Neural progenitor cell (in vitro differentiated cells): ENCODE measurements at regions not wholly inside any gene's neighbourhood (a gene's known extent, or its start where the extent isn't known, plus 50 kb on each side); places are given as distances from the start of the nearest gene placed in this dataset.

ENCODE experiments used
- CTCF ChIP-seq: fragments of 200-600 bp; sonication (generic); IDR thresholded peaks from 2 replicates; pipeline ENCODE4 v1.5.1; 2017; ENCODE audit warnings: antibody characterized with exemption, mild to moderate bottlenecking
- EZH2 ChIP-seq: fragments of 200-600 bp; sonication (generic); IDR thresholded peaks from 2 replicates; pipeline ENCODE4 v1.6.1; 2017; ENCODE audit warnings: antibody characterized with exemption, mild to moderate bottlenecking, moderate library complexity
- EZH2phosphoT487 ChIP-seq: fragments of 200-600 bp; sonication (generic); IDR thresholded peaks from 2 replicates; pipeline ENCODE4 v1.6.1; 2017; ENCODE audit warnings: antibody characterized with exemption

DNA sequence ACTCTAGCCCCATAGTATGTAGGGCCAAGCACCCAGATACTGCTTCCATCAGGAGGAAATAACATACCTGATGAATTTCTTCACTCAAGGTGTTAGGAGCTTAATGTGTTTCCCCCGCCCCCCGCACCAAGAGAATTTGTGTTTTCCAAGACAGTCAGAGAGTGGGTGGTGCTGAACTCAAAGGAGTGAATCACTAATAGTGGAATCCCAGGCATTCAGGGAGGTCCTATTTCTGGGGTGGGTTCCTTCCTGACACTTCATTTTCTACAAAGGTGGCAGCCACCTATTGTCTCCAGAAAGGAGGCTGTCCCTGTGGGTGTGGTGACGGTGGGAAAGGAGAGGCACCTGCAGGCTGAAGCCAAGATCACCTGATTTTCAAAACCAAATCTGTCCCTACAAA, 50.8 kb upstream of the ELF5 start:
- TF ChIP-seq CTCF: no peak
- no peak for TF ChIP-seq EZH2
- no peak for TF ChIP-seq EZH2phosphoT487
